ENCODE measurements at regions not wholly inside any gene's neighbourhood (a gene's known extent, or its start where the extent isn't known, plus 50 kb on each side); places are given as distances from the start of the nearest gene placed in this dataset.

GRCh38 chrX:9127986-9128385, 94.1 kb upstream of the FAM9B start:
- TF ChIP-seq, protein P1, sequence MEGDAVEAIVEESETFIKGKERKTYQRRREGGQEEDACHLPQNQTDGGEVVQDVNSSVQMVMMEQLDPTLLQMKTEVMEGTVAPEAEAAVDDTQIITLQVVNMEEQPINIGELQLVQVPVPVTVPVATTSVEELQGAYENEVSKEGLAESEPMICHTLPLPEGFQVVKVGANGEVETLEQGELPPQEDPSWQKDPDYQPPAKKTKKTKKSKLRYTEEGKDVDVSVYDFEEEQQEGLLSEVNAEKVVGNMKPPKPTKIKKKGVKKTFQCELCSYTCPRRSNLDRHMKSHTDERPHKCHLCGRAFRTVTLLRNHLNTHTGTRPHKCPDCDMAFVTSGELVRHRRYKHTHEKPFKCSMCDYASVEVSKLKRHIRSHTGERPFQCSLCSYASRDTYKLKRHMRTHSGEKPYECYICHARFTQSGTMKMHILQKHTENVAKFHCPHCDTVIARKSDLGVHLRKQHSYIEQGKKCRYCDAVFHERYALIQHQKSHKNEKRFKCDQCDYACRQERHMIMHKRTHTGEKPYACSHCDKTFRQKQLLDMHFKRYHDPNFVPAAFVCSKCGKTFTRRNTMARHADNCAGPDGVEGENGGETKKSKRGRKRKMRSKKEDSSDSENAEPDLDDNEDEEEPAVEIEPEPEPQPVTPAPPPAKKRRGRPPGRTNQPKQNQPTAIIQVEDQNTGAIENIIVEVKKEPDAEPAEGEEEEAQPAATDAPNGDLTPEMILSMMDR (IDR thresholded peaks at IDR 0.05), result no peak
- TF ChIP-seq EZH2 (IDR thresholded peaks at IDR 0.05), result no peak

Measured in neural progenitor cell (in vitro differentiated cells).